Osteocyte (in vitro differentiated cells): ENCODE measurements at regions not wholly inside any gene's neighbourhood (a gene's known extent, or its start where the extent isn't known, plus 50 kb on each side); places are given as distances from the start of the nearest gene placed in this dataset.

Source experiments
- DNase-seq: peaks from one replicate; pipeline ENCODE4 v3.0.0; 2021; ENCODE audit warnings: mixed read lengths; ENCODE audit not compliant: unreplicated experiment; ENCODE audit errors: extremely low spot score
- H3K27ac Mint-ChIP-seq: one replicate; pipeline ENCODE4 v1.8.0; 2021; ENCODE audit warnings: mild to moderate bottlenecking, mixed read lengths; ENCODE audit not compliant: unreplicated experiment
- H3K27me3 Mint-ChIP-seq: one replicate; pipeline ENCODE4 v1.8.0; 2021; ENCODE audit warnings: mixed read lengths; ENCODE audit not compliant: unreplicated experiment
- H3K36me3 Mint-ChIP-seq: one replicate; pipeline ENCODE4 v1.8.0; 2021; ENCODE audit warnings: mixed read lengths; ENCODE audit not compliant: unreplicated experiment
- H3K4me1 Mint-ChIP-seq: one replicate; pipeline ENCODE4 v1.8.0; 2021; ENCODE audit warnings: mixed read lengths; ENCODE audit not compliant: unreplicated experiment
- H3K4me3 Mint-ChIP-seq: one replicate; pipeline ENCODE4 v1.8.0; 2021; ENCODE audit warnings: mild to moderate bottlenecking, moderate library complexity, mixed read lengths; ENCODE audit not compliant: unreplicated experiment
- H3K9me3 Mint-ChIP-seq: one replicate; pipeline ENCODE4 v1.8.0; 2021; ENCODE audit warnings: mixed read lengths; ENCODE audit not compliant: unreplicated experiment
- TF ChIP-seq, protein P1 (sequence below): fragments of 200-600 bp; sonication (generic); IDR thresholded peaks from 2 replicates; pipeline ENCODE4 v1.5.0; 2021; ENCODE audit warnings: antibody characterized with exemption, mild to moderate bottlenecking, moderate library complexity

DNA sequence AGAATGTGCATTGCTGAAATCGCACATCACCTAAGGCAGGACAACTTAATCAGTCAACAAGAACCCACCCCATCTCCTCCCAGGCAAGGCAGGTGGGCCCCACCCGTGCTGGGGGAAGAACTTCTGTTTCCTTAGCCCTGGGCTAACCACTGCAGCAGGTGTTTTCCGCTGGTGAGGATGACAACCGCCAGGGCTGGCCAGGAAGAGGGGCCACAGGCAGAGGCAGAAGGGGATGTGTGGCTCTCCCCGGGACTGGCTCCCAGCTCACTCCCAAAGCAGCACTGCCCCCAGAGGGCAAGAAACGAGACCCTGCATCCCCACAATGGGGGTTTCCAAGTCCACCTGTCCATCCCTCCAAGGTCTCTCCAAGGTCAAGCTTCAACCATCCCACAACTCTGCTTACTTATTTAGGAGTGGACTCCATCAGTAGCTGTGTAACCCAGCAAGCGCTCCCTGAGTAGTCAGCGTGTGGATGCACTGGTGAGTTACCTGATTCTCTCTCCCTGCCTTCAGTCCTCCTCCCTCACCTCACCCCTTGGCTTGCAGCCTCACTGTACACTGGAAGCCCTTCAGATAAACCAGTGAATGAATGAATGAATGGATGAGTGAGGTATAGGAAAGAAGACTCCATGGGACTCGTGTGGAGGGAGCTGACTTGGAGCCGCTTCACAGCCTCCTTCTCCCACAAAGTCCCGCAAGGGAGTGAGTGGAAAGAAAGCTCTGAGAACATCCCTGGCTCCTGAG lies 168.2 kb upstream of the CST7 start:
- Mint-ChIP-seq H3K27ac (no peak overlapping the region), H3K4me3 (no peak overlapping the region), H3K4me1 (peaks cover 6% of the 10 kb centered on the region), H3K27me3 (no peaks in the 10 kb centered on the region), H3K36me3 (no peaks in the 10 kb centered on the region), H3K9me3 (peaks cover 3% of the 10 kb centered on the region)
- peak; percentile 67 for DNase-seq
- TF ChIP-seq, protein P1, sequence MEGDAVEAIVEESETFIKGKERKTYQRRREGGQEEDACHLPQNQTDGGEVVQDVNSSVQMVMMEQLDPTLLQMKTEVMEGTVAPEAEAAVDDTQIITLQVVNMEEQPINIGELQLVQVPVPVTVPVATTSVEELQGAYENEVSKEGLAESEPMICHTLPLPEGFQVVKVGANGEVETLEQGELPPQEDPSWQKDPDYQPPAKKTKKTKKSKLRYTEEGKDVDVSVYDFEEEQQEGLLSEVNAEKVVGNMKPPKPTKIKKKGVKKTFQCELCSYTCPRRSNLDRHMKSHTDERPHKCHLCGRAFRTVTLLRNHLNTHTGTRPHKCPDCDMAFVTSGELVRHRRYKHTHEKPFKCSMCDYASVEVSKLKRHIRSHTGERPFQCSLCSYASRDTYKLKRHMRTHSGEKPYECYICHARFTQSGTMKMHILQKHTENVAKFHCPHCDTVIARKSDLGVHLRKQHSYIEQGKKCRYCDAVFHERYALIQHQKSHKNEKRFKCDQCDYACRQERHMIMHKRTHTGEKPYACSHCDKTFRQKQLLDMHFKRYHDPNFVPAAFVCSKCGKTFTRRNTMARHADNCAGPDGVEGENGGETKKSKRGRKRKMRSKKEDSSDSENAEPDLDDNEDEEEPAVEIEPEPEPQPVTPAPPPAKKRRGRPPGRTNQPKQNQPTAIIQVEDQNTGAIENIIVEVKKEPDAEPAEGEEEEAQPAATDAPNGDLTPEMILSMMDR: no peak

DNA sequence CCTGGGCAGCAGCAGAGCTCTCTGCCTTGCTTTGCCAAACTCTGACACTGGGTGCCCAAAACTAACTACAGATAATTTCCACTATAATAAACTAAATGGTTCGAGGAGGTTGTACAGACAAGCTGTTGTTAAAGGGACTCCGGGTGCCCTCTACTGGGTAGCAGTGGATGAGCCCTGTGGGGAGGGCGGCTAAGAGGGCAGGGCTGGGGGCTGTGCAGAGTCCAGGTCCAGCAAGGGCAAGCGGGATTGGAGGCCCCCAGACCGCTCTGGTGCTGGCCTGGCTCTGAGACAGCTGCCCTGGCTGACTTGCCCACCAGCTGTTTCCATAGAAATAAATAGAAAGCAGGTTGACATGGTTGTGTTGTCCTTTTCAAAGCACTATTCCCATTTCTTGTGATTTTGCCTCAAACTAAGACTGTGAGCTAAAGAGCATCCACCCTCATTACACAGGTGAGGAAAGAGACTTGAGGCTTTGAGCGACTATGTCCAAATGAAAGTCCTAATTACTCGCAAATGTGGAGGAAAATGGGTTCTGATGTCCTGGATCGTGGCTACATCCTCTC lies 167.6 kb upstream of the CST7 start:
- H3K27me3 Mint-ChIP-seq: no peaks in the 10 kb centered on the region
- H3K36me3 Mint-ChIP-seq: no peaks in the 10 kb centered on the region
- no peak overlapping the region for H3K4me3 Mint-ChIP-seq
- H3K4me1 Mint-ChIP-seq: peaks cover 6% of the 10 kb centered on the region
- H3K9me3 Mint-ChIP-seq: no peaks in the 10 kb centered on the region
- H3K27ac Mint-ChIP-seq: no peak overlapping the region
- TF ChIP-seq, protein P1: peak; percentile 49
- DNase-seq: peak; percentile 75

DNA sequence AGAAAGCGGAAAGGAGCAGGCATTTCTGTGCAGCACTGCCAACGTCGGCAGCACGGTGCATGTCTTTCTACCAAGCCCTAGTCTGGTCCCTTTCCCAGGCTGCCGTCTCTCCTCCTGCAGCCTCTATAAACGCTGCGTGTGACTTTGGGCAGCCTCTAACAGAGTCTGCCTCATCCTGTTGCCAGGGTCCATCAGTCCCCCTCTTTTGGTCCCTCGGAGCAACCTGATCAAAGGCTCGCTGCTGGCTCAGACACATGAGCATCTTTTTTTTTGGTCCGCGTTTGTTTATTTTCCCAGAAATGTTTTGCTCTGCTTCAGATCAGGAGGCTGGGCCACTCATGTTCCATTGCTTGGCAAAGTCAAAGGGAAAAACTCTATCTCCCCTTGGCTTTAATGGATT lies 166.8 kb upstream of the CST7 start:
- Mint-ChIP-seq H3K9me3 (no peaks in the 10 kb centered on the region), H3K27me3 (no peaks in the 10 kb centered on the region), H3K27ac (no peak overlapping the region), H3K36me3 (no peaks in the 10 kb centered on the region), H3K4me1 (peaks cover 6% of the 10 kb centered on the region), H3K4me3 (no peak overlapping the region)
- TF ChIP-seq, protein P1: no peak
- DNase-seq: no peak

DNA sequence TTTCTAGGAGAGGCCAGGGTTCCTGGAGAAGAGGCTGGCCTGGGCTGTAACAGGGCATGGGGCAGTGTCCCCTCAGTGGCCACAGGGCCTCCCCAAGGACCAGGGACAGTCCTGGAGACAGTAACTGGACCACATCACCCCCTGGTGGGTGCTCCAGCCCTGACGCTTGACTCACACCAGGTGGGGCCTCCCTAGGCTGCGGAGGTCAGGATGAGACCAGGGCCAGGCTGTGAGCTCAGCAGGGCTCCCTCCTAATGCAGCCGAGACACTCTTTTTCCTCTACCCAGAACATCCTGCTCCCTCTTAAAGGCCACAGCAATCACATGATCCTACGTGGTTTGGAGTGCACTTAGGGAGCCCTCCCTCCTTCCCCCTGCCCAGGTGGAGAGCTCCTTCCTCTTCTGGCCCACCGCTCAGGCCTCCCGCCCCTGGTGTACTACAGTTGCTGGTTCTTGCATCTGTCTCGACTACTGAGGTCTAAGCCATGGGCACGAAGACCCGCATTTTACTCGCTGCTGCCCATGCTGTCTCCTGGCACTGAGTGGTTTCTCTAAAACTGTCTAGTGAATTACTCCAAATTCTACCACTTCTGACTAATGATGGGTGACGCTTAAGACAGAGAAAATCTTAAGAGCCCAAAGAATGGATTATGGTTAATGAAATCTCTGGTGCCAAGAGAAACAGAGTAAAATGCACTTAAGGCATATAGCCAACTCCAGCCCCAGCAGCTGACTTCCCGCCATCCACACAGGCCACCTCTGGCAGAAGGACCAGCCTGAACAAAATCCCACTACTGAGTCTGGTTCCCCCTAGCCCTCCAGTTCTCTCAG lies 166.1 kb upstream of the CST7 start:
- Mint-ChIP-seq H3K27me3 (no peaks in the 10 kb centered on the region), H3K4me3 (no peak overlapping the region), H3K4me1 (peaks cover 6% of the 10 kb centered on the region), H3K27ac (no peak overlapping the region), H3K9me3 (no peaks in the 10 kb centered on the region), H3K36me3 (no peaks in the 10 kb centered on the region)
- DNase-seq: no peak
- TF ChIP-seq, protein P1: no peak
